GM12864 (cell line): ENCODE measurements at regions not wholly inside any gene's neighbourhood (a gene's known extent, or its start where the extent isn't known, plus 50 kb on each side); places are given as distances from the start of the nearest gene placed in this dataset.
A peak's percentile ranks its signal among the peaks of the same experiment; 100 is the strongest.

ENCODE experiments used
- DNase-seq: peaks from one replicate; pipeline ENCODE4 v3.0.0-alpha.2; 2011; ENCODE audit warnings: low read depth
- H3K4me3 ChIP-seq: 2 replicates; pipeline ENCODE4 v1.5.1; 2011; ENCODE audit warnings: mild to moderate bottlenecking, low read depth, low read length, control low read depth
- TF ChIP-seq, protein P1 (sequence below): IDR thresholded peaks from 2 replicates; pipeline ENCODE4 v1.5.1; 2011; ENCODE audit warnings: low read depth, mild to moderate bottlenecking, moderate library complexity, low read length, control low read depth, inconsistent platforms; ENCODE audit errors: missing control alignments

- peak overlapping the region; percentile 18; the same call in 1 of the 2 replicates for H3K4me3 ChIP-seq
- peak; percentile 79 for DNase-seq
- TF ChIP-seq, protein P1, sequence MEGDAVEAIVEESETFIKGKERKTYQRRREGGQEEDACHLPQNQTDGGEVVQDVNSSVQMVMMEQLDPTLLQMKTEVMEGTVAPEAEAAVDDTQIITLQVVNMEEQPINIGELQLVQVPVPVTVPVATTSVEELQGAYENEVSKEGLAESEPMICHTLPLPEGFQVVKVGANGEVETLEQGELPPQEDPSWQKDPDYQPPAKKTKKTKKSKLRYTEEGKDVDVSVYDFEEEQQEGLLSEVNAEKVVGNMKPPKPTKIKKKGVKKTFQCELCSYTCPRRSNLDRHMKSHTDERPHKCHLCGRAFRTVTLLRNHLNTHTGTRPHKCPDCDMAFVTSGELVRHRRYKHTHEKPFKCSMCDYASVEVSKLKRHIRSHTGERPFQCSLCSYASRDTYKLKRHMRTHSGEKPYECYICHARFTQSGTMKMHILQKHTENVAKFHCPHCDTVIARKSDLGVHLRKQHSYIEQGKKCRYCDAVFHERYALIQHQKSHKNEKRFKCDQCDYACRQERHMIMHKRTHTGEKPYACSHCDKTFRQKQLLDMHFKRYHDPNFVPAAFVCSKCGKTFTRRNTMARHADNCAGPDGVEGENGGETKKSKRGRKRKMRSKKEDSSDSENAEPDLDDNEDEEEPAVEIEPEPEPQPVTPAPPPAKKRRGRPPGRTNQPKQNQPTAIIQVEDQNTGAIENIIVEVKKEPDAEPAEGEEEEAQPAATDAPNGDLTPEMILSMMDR, result no peak
Measured at GRCh38 chr3:72082186-72082715, 297.3 kb upstream of the PROK2 start.

GRCh38 chr3:72081471-72082185 is 296.7 kb upstream of the PROK2 start:
- H3K4me3 ChIP-seq, result peak overlapping the region; percentile 18; the same call in 1 of the 2 replicates
- TF ChIP-seq, protein P1, result no peak

DNA sequence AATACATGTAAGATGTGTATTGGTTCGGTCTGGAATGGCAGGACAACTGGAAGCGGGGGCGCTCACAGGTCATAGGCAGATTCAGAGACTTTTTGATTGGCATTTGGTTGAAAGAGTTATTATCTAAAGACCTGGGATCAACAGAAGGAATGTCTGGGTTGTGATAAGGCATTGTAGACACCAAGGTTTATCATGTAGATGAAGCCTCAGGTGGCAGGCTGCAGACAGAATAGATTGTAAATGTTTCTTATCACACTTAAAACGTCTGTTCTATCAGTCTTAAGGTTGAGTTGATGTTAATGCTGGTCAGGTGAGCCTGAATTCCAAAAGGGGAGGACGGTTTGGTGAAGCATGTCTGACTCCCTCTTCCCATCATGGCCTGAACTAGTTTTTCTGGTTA is 295.9 kb upstream of the PROK2 start:
- no peak overlapping the region for H3K4me3 ChIP-seq
- TF ChIP-seq, protein P1, result no peak

More at GRCh38 chr3:72081471-72082185, 296.7 kb upstream of the PROK2 start:
- no peak for DNase-seq

GRCh38 chr3:72080095-72080494 is 295.1 kb upstream of the PROK2 start:
- no peak overlapping the region for H3K4me3 ChIP-seq
- TF ChIP-seq, protein P1, result no peak
- no peak for DNase-seq

More for the DNA sequence above, 295.9 kb upstream of the PROK2 start:
- DNase-seq, result no peak

DNA sequence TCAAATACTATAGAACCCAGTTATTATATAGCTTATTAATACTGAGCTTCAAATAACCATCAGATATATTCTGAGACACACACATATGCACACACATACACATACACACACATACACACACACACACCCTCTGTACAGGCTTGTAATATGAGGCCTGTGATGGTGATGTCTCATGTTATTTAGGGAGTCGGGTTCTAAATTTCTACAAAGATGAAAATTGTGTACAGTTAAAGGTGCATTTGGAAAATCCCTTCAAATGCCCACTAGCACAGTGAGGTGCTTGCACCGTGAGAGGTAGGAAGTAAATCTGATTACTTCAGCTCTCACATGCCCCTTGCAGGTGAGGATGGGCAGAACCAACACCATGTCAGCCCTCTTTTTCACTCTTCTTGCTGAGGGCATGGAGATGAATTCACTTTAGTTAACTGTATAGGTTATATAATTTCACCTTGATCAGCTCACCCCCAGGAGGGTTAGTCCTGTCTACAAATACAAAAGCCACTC is 294.5 kb upstream of the PROK2 start:
- no peak for DNase-seq
- no peak overlapping the region for H3K4me3 ChIP-seq
- TF ChIP-seq, protein P1, result peak; percentile 10

DNA sequence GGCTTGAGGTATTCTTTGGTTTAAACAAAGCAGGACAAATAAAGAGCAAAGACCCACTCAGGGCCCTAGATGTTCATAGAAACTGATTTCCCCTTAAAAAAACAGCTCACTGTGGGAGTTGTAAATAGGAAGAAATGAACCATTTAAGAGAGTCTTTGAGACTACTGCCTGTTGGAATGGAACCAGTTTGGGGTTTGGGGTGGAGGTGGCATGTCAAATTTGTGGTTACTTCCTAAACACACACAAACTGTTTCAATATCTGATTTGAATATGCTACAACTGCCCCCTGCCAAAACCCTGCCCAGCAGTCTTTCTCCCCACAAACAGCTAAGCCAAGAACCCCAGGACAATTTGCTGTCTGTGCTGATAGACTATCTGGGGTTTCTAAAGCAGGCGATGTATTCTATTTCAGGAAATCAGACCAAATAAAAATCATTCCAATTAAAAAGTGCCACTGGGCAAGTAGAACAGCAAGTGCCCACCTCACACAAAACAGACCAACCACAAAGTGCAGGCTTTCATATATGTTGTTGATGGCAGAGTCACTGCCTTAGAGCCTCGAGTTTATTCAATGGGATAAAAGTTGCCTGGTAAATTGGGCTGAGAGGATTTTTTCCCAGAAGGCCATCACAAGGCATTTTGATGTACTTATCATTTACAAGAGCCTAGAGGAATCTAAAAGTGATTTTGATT is 293.9 kb upstream of the PROK2 start:
- no peak for DNase-seq
- H3K4me3 ChIP-seq, result no peak overlapping the region
- TF ChIP-seq, protein P1, result no peak
